ENCODE measurements at regions not wholly inside any gene's neighbourhood (a gene's known extent, or its start where the extent isn't known, plus 50 kb on each side); places are given as distances from the start of the nearest gene placed in this dataset.

DNA sequence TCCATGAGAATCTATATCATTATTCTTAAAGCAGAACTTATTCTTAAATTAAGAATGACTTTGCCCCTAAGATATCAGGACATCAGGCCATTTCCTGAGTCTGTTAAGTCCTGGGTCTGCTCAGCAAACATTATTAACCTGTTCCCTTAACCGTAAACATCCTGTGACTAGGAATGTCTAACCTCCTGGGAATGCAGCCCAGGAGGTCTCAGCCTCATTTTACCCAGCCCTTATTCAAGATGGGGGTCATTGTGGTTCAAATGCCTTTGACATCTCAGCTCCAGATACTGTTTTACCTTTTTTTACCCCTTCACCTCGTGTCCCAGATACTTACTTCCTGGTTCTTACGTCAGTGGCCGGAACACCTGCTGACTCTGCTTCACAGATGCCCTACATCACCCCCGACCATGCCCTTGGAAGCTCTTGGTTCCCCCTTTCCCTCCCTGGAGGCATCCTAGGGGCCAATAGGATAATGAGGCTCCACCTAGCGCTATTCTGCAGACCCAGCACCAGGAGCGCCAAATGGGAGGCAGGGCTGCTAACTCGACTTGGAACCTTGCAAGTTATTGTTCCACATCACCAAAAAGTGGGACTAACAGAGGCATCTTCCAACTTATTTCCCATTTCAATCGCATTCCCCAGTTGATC is 182.5 kb downstream of the MED10 start:
- H3K4me3 ChIP-seq (ENCODE audit: low read length in 2 of 2) = no peak overlapping the region
- no peak overlapping the region for H3K27ac ChIP-seq (ENCODE audit: low read length)
- H3K9ac ChIP-seq (ENCODE audit: low read length in 2 of 2) = no peak overlapping the region
- H3K36me3 ChIP-seq (ENCODE audit: control insufficient read depth in 2 of 2, insufficient read depth in 2 of 2, low read length in 2 of 2) = no peaks in the 10 kb centered on the region
- H3K27me3 ChIP-seq (ENCODE audit: control insufficient read depth in 1 of 2, insufficient read depth in 2 of 2, low read length in 2 of 2) = peaks cover 0 to 2% of the 10 kb centered on the region in 2 donors
- no peaks in the 10 kb centered on the region for H3K4me1 ChIP-seq (ENCODE audit: control insufficient read depth, insufficient read depth, low read length)
- H3K9me3 ChIP-seq (ENCODE audit: control insufficient read depth in 2 of 2, low read length in 2 of 2) = no peaks in the 10 kb centered on the region

DNA sequence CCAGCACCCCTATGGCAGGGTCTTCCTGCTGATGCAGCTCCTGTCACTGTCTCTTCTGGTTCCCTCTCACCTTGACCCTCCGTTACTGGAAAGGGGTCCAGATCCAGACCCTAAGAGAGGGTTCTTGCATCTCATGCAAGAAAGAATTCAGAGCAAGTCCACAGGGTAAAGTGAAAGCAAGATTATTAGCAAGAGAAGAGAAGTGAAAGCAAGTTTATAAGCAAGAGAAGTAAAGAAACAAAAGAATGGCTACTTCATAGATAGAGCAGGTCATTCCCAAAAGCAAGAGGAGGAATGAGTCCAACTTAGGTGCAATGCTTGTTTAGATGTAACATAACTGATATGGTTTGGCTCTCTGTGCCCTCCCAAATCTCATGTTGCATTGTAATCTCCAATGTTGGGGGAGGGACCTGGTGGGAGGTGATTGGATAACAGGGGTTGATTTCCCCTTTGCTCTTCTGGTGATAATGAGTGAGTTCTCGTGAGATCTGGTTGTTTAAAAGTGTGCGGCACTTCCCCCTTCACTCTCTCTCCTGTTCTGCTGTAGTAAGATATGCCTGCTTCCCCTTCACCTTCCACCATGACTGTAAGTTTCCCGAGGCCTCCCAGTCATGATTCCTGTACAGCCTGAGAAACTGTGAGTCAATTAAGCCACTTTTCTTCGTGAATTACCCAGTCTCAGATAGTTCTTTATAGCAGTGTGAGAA is 183.3 kb downstream of the MED10 start:
- no peaks in the 10 kb centered on the region for H3K4me1 ChIP-seq (ENCODE audit: control insufficient read depth, insufficient read depth, low read length)
- H3K4me3 ChIP-seq (ENCODE audit: low read length in 2 of 2) = no peak overlapping the region
- H3K9ac ChIP-seq (ENCODE audit: low read length in 2 of 2) = no peak overlapping the region
- H3K9me3 ChIP-seq (ENCODE audit: control insufficient read depth in 2 of 2, low read length in 2 of 2) = peaks cover 0 to under 1% of the 10 kb centered on the region in 2 donors
- no peaks in the 10 kb centered on the region for H3K36me3 ChIP-seq (ENCODE audit: control insufficient read depth in 2 of 2, insufficient read depth in 2 of 2, low read length in 2 of 2)
- peaks cover 0 to 2% of the 10 kb centered on the region in 2 donors for H3K27me3 ChIP-seq (ENCODE audit: control insufficient read depth in 1 of 2, insufficient read depth in 2 of 2, low read length in 2 of 2)
- H3K27ac ChIP-seq (ENCODE audit: low read length) = no peak overlapping the region

DNA sequence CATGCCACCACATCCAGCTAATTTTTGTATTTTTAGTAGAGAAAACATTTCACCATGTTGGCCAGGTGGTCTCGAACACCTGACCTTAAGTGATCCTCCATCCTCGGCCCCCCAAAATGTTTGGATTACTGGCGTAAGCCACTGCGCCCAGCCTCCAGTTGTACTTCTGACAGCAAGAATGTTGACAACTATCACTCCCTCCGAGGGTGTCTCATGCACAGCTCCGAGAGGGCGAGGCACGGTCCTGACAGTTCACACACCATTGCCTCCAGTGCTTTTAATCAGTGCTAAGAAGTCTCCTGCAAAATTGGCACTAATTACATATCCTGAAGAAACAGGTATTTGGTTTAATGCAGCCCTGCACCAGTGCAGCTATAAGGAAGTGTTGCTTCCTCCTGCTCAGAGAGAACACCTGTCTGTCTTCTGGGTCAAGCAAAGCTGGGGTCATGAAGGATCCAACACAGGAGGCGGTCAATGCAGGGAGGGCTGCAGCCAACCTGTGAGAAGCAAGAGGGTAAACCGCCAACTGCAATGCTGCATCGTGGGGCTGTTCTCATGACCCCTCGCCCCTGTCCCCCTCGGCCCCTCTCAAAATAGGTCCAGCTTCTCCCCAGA is 184.0 kb downstream of the MED10 start:
- Histone ChIP-seq H3K9me3 (ENCODE audit: control insufficient read depth in 2 of 2, low read length in 2 of 2) (peaks cover 0 to 2% of the 10 kb centered on the region in 2 donors), H3K4me1 (ENCODE audit: control insufficient read depth, insufficient read depth, low read length) (no peaks in the 10 kb centered on the region)

DNA sequence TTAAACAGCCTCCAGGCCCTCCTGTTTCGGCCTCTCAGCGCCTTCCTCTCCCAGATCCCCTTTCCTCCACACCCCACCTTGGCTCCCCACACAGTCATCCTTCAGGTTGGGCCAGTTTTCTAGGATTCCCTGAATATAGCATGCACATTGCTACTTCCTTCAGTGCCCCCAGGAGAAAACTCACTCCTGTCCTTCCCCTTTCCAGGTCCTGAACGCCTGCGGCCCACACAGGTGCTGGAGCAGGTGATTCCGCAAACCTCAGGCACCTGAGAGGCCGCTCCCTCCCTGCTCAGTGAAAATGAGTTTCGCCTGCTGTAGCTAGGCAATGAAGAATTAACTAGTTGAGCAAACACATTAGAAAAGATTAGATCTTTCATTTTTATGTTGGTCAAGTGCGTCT is 185.0 kb downstream of the MED10 start:
- Histone ChIP-seq H3K27me3 (ENCODE audit: control insufficient read depth in 1 of 2, insufficient read depth in 2 of 2, low read length in 2 of 2) (peaks cover 0 to 2% of the 10 kb centered on the region in 2 donors), H3K27ac (ENCODE audit: low read length) (no peak overlapping the region), H3K36me3 (ENCODE audit: control insufficient read depth in 2 of 2, insufficient read depth in 2 of 2, low read length in 2 of 2) (no peaks in the 10 kb centered on the region), H3K4me3 (ENCODE audit: low read length in 2 of 2) (no peak overlapping the region), H3K4me1 (ENCODE audit: control insufficient read depth, insufficient read depth, low read length) (no peaks in the 10 kb centered on the region), H3K9ac (ENCODE audit: low read length in 2 of 2) (no peak overlapping the region), H3K9me3 (ENCODE audit: control insufficient read depth in 2 of 2, low read length in 2 of 2) (peaks cover 0 to 2% of the 10 kb centered on the region in 2 donors)

More for the DNA sequence above, 184.0 kb downstream of the MED10 start:
- no peaks in the 10 kb centered on the region for H3K36me3 ChIP-seq (ENCODE audit: control insufficient read depth in 2 of 2, insufficient read depth in 2 of 2, low read length in 2 of 2)
- H3K27ac ChIP-seq (ENCODE audit: low read length) = no peak overlapping the region
- H3K4me3 ChIP-seq (ENCODE audit: low read length in 2 of 2) = no peak overlapping the region
- no peak overlapping the region for H3K9ac ChIP-seq (ENCODE audit: low read length in 2 of 2)
- H3K27me3 ChIP-seq (ENCODE audit: control insufficient read depth in 1 of 2, insufficient read depth in 2 of 2, low read length in 2 of 2) = peaks cover 0 to 2% of the 10 kb centered on the region in 2 donors

DNA sequence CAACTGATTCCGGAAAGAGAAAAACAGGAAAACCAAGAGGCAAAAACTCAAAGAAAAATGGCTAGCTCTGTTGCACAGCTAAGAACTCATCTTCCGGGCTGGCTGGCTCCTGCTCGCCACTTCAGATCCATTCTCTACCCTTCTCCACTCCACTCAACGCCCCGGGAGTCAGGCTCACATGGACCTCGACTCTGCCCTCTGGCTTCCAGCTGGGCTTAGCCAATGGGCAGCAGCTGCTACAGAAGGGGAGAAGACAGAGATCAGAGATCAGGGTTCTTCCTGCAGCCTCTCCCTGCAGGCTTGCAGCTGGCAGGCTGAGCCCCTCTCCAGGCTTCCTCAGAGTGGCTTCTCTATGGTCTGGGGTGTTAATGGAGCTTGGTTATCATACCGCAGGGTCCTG is 187.5 kb downstream of the MED10 start:
- Histone ChIP-seq H3K4me1 (ENCODE audit: control insufficient read depth, insufficient read depth, low read length) (no peaks in the 10 kb centered on the region), H3K27me3 (ENCODE audit: control insufficient read depth in 1 of 2, insufficient read depth in 2 of 2, low read length in 2 of 2) (no peaks in the 10 kb centered on the region), H3K9me3 (ENCODE audit: control insufficient read depth in 2 of 2, low read length in 2 of 2) (peaks cover 0 to 2% of the 10 kb centered on the region in 2 donors), H3K9ac (ENCODE audit: low read length in 2 of 2) (no peak overlapping the region), H3K36me3 (ENCODE audit: control insufficient read depth in 2 of 2, insufficient read depth in 2 of 2, low read length in 2 of 2) (no peaks in the 10 kb centered on the region), H3K4me3 (ENCODE audit: low read length in 2 of 2) (no peak overlapping the region), H3K27ac (ENCODE audit: low read length) (no peak overlapping the region)

DNA sequence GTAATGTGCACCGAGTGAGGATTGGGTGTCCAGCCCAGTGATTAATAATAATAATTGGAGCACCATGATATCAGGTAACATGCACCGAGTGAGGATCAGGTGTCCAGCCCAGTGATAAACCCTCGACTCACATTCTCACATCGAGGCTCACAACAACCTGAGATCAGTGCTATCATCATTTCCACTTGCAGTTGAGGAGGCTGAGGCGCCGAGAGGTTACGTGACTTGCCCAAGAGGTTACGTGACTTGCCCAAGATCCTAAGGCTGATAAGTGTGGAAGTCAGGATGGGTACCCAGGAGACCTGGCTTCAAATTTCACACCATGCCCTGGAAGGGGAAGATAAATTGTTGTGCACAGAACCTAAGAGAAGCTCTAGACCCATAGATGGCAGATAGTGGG is 189.4 kb downstream of the MED10 start:
- H3K27me3 ChIP-seq (ENCODE audit: control insufficient read depth in 1 of 2, insufficient read depth in 2 of 2, low read length in 2 of 2) = no peaks in the 10 kb centered on the region
- no peak overlapping the region for H3K4me3 ChIP-seq (ENCODE audit: low read length in 2 of 2)
- H3K36me3 ChIP-seq (ENCODE audit: control insufficient read depth in 2 of 2, insufficient read depth in 2 of 2, low read length in 2 of 2) = no peaks in the 10 kb centered on the region
- H3K9ac ChIP-seq (ENCODE audit: low read length in 2 of 2) = no peak overlapping the region
- no peak overlapping the region for H3K27ac ChIP-seq (ENCODE audit: low read length)
- peaks cover 0 to 2% of the 10 kb centered on the region in 2 donors for H3K9me3 ChIP-seq (ENCODE audit: control insufficient read depth in 2 of 2, low read length in 2 of 2)
- no peaks in the 10 kb centered on the region for H3K4me1 ChIP-seq (ENCODE audit: control insufficient read depth, insufficient read depth, low read length)

DNA sequence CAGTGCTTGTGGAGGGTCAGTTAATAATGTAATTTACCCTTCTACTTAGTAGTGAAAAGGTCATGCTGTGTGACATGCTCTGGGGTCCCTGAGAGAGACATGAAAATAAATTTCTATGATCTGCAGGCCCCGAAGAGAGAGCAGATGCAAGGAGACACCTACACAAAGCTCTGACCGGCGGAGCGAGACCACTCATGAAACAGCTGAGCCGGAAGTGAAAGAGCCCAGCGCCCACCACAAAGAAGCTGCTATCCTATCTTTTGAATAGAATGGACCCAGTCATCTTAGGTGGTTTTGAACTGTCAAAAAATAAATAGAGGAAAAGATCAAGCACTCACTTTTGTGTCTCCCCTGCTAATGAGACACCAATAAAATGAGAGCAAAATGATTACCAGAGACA is 190.0 kb downstream of the MED10 start:
- Histone ChIP-seq H3K4me3 (ENCODE audit: low read length in 2 of 2) (no peak overlapping the region), H3K27ac (ENCODE audit: low read length) (no peak overlapping the region), H3K9me3 (ENCODE audit: control insufficient read depth in 2 of 2, low read length in 2 of 2) (peaks cover 0 to 2% of the 10 kb centered on the region in 2 donors), H3K4me1 (ENCODE audit: control insufficient read depth, insufficient read depth, low read length) (no peaks in the 10 kb centered on the region), H3K36me3 (ENCODE audit: control insufficient read depth in 2 of 2, insufficient read depth in 2 of 2, low read length in 2 of 2) (no peaks in the 10 kb centered on the region), H3K9ac (ENCODE audit: low read length in 2 of 2) (no peak overlapping the region), H3K27me3 (ENCODE audit: control insufficient read depth in 1 of 2, insufficient read depth in 2 of 2, low read length in 2 of 2) (no peaks in the 10 kb centered on the region)

DNA sequence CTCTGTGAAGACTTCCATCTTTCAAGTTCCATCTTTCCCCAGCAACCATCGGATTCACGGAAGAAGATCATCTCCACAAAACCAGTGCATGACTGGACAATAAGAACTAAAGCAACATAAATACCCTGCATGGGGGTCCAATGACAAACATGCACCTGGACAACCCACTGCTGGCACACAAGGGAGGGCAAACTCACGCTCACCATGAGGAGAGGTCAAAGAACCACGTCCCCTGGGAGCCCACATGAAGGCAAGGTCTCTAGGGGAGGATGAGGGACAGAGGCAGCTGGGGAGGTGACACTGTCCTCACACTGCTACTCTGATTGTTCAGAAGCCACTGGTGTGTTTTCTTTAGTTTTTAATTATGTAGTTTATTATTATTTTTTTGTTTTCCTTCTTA is 190.8 kb downstream of the MED10 start:
- Histone ChIP-seq H3K27ac (ENCODE audit: low read length) (no peak overlapping the region), H3K9me3 (ENCODE audit: control insufficient read depth in 2 of 2, low read length in 2 of 2) (peaks cover 0 to 2% of the 10 kb centered on the region in 2 donors), H3K4me3 (ENCODE audit: low read length in 2 of 2) (no peak overlapping the region), H3K36me3 (ENCODE audit: control insufficient read depth in 2 of 2, insufficient read depth in 2 of 2, low read length in 2 of 2) (no peaks in the 10 kb centered on the region), H3K9ac (ENCODE audit: low read length in 2 of 2) (no peak overlapping the region), H3K27me3 (ENCODE audit: control insufficient read depth in 1 of 2, insufficient read depth in 2 of 2, low read length in 2 of 2) (no peaks in the 10 kb centered on the region), H3K4me1 (ENCODE audit: control insufficient read depth, insufficient read depth, low read length) (no peaks in the 10 kb centered on the region)

DNA sequence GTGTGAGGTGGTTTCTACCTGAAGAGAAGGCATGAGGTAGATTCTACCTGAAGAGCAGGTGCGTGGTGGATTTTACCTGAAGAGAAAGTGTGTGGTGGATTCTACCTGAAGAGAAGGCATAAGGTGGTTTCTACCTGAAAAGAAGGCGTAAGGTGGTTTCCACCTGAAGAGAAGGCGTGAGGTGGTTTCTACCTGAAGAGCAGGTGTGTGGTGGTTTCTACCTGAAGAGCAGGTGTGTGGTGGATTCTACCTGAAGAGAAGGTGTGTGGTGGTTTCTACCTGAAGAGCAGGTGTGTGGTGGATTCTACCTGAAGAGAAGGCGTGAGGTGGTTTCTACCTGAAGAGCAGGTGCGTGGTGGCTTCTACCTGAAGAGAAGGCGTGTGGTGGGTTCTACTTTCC is 192.8 kb downstream of the MED10 start:
- Histone ChIP-seq H3K4me3 (ENCODE audit: low read length in 2 of 2) (no peak overlapping the region), H3K4me1 (ENCODE audit: control insufficient read depth, insufficient read depth, low read length) (no peaks in the 10 kb centered on the region), H3K9ac (ENCODE audit: low read length in 2 of 2) (no peak overlapping the region), H3K27me3 (ENCODE audit: control insufficient read depth in 1 of 2, insufficient read depth in 2 of 2, low read length in 2 of 2) (no peaks in the 10 kb centered on the region), H3K27ac (ENCODE audit: low read length) (no peak overlapping the region), H3K36me3 (ENCODE audit: control insufficient read depth in 2 of 2, insufficient read depth in 2 of 2, low read length in 2 of 2) (no peaks in the 10 kb centered on the region), H3K9me3 (ENCODE audit: control insufficient read depth in 2 of 2, low read length in 2 of 2) (peaks cover 0 to 2% of the 10 kb centered on the region in 2 donors)

DNA sequence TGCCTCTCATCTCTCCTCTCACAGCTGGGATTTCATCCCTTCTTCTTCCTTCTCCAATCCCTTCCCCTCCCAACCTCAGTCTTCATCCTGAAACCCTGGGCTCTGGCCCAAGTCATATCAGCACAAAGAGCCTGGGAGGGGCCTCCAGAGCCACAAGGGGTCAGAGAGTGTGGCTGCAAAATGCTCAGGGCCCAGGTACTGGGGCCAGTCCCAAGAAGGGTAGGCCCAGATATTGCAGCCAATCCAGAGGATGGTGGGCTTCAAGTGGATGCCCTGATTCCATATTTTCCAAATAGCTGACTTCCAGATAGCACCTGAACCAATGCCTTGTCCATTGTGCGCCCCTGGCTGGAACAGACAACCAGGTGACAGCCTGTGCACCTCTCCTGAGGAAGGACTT is 193.9 kb downstream of the MED10 start:
- Histone ChIP-seq H3K27ac (ENCODE audit: low read length) (no peak overlapping the region), H3K4me1 (ENCODE audit: control insufficient read depth, insufficient read depth, low read length) (no peaks in the 10 kb centered on the region), H3K27me3 (ENCODE audit: control insufficient read depth in 1 of 2, insufficient read depth in 2 of 2, low read length in 2 of 2) (no peaks in the 10 kb centered on the region), H3K9ac (ENCODE audit: low read length in 2 of 2) (no peak overlapping the region), H3K36me3 (ENCODE audit: control insufficient read depth in 2 of 2, insufficient read depth in 2 of 2, low read length in 2 of 2) (no peaks in the 10 kb centered on the region), H3K9me3 (ENCODE audit: control insufficient read depth in 2 of 2, low read length in 2 of 2) (no peaks in the 10 kb centered on the region), H3K4me3 (ENCODE audit: low read length in 2 of 2) (no peak overlapping the region)

Data from stomach smooth muscle (tissue), 2 donors.